ENCODE measurements at regions not wholly inside any gene's neighbourhood (a gene's known extent, or its start where the extent isn't known, plus 50 kb on each side); places are given as distances from the start of the nearest gene placed in this dataset.

- Histone ChIP-seq H3K27ac (ENCODE audit: insufficient read depth, low read depth, low read length) (no peak overlapping the region), H3K36me3 (ENCODE audit: control insufficient read depth in 2 of 2, extremely low read depth in 1 of 2, insufficient read depth in 2 of 2, low read length in 2 of 2) (no peaks in the 10 kb centered on the region), H4K20me1 (replicated peaks; ENCODE audit: control insufficient read depth, extremely low read depth, insufficient read depth, low read length) (no peaks in the 10 kb centered on the region), H3K9me3 (replicated peaks; ENCODE audit: control insufficient read depth, insufficient read depth, low read length) (no peaks in the 10 kb centered on the region), H3K79me2 (ENCODE audit: control insufficient read depth, insufficient read depth, low read length) (no peaks in the 10 kb centered on the region), H3K4me3 (replicated peaks in 1 of 3; ENCODE audit: insufficient read depth in 1 of 3, low read depth in 1 of 3, low read length in 3 of 3) (no peak overlapping the region), H3K9me1 (replicated peaks; ENCODE audit: control insufficient read depth, extremely low read depth, insufficient read depth, low read length) (no peaks in the 10 kb centered on the region), H3K27me3 (ENCODE audit: control insufficient read depth in 2 of 2, insufficient read depth in 2 of 2, low read length in 2 of 2) (no peaks in the 10 kb centered on the region), H3K4me1 (ENCODE audit: control insufficient read depth, extremely low read depth, insufficient read depth, low read length) (no peaks in the 10 kb centered on the region), H2AFZ (ENCODE audit: low read depth, low read length) (no peak overlapping the region), H3K9ac (replicated peaks; ENCODE audit: extremely low read depth, insufficient read depth, low read length) (no peak overlapping the region), H3K4me2 (ENCODE audit: insufficient read depth, low read length) (no peak overlapping the region)
- TF ChIP-seq POLR2AphosphoS5 (IDR thresholded peaks at IDR 0.05; ENCODE audit: insufficient read depth, low read depth, low read length) (no peak), MAX (IDR thresholded peaks at IDR 0.05; ENCODE audit: insufficient read depth, insufficient read length) (no peak), GATA2 (IDR thresholded peaks at IDR 0.05; ENCODE audit: insufficient read depth, insufficient read length, low read depth, low read length) (no peak), MYC (IDR thresholded peaks at IDR 0.05; ENCODE audit: low read depth, low read length) (no peak), JUN (IDR thresholded peaks at IDR 0.05; ENCODE audit: borderline replicate concordance, insufficient read depth, insufficient read length, low read depth) (no peak), FOS (IDR thresholded peaks at IDR 0.05; ENCODE audit: borderline replicate concordance, insufficient read depth, low read length) (no peak), POLR2A (IDR thresholded peaks at IDR 0.05; ENCODE audit: low read depth, low read length) (no peak)
- TF ChIP-seq, protein P1, sequence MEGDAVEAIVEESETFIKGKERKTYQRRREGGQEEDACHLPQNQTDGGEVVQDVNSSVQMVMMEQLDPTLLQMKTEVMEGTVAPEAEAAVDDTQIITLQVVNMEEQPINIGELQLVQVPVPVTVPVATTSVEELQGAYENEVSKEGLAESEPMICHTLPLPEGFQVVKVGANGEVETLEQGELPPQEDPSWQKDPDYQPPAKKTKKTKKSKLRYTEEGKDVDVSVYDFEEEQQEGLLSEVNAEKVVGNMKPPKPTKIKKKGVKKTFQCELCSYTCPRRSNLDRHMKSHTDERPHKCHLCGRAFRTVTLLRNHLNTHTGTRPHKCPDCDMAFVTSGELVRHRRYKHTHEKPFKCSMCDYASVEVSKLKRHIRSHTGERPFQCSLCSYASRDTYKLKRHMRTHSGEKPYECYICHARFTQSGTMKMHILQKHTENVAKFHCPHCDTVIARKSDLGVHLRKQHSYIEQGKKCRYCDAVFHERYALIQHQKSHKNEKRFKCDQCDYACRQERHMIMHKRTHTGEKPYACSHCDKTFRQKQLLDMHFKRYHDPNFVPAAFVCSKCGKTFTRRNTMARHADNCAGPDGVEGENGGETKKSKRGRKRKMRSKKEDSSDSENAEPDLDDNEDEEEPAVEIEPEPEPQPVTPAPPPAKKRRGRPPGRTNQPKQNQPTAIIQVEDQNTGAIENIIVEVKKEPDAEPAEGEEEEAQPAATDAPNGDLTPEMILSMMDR (IDR thresholded peaks at IDR 0.05; ENCODE audit: extremely low read depth in 1 of 2, insufficient read depth in 1 of 2, low read depth in 1 of 2, low read length in 2 of 2), result no peak
- dilution Hi-C loops (cut with MboI; ENCODE audit: extremely low pct_ligation_motif_present, low sequenced_read_pairs) (no loop called here), intact Hi-C loops (cut with micrococcal nuclease) (no loop called here)
- no peak for FAIRE-seq
- ChIA-PET CTCF (no interaction called here), POLR2A (no interaction called here)
- DNase-seq (ENCODE audit: low read depth, low spot score), result no peak
- BruUV-seq (replicated peaks), result no TSS peak
These were observed 1277.4 kb downstream of the LRFN5 start for GRCh38 chr14:42884100-42884499.

All from endothelial cell of umbilical vein (primary cell).